Pancreas (tissue), 10 donors: ENCODE measurements at regions not wholly inside any gene's neighbourhood (a gene's known extent, or its start where the extent isn't known, plus 50 kb on each side); places are given as distances from the start of the nearest gene placed in this dataset.

Experiments used
- ATAC-seq, 4 donors: fragments of 200-7000 bp; cut with Tn5 transposase; one replicate each; pipeline versions ENCODE4 v1.8.0 to v1.9.1; 2020; ENCODE audit warnings: mild to moderate bottlenecking in 4 of 4, moderate library complexity in 4 of 4
- DNase-seq, 6 donors: peaks; one replicate each; pipeline ENCODE4 v3.0.0-alpha.2; 2020
- FAIRE-seq: peaks from 2 replicates; lab custom pipeline; 2012; peaks lifted over from hg19 to GRCh38; lab: Jason Lieb, UNC
- H3K27ac ChIP-seq, 4 donors: fragments of 200-600 bp; sonication (generic); 1 replicate in 3 of 4; 2 replicates in 1 of 4; pipeline versions ENCODE4 v1.5.0 to v1.8.0; 2020
- H3K27me3 ChIP-seq, 4 donors: fragments of 200-600 bp; one replicate each; pipeline ENCODE4 v1.8.0; 2021
- H3K36me3 ChIP-seq, 3 donors: fragments of 200-600 bp; sonication (generic) in 1 of 3; one replicate each; pipeline versions ENCODE4 v1.5.0 to v1.8.0; 2020 to 2021
- H3K4me1 ChIP-seq, 3 donors: fragments of 200-600 bp; one replicate each; pipeline ENCODE4 v1.8.0; 2021
- H3K4me3 ChIP-seq, 4 donors: fragments of 200-600 bp; sonication (generic) in 2 of 4; one replicate each; pipeline versions ENCODE4 v1.5.0 to v1.8.0; 2020 to 2021
- H3K9me3 ChIP-seq, 4 donors: fragments of 200-600 bp; one replicate each; pipeline ENCODE4 v1.8.0; 2021
- CTCF ChIP-seq, 4 donors: fragments of 200-600 bp; sonication (generic) in 3 of 4; IDR thresholded peaks; one replicate each; pipeline versions ENCODE4 v1.5.0 to v1.8.0; 2021; ENCODE audit warnings: antibody characterized with exemption in 4 of 4
- WGBS, 2 donors: extraction: QIAGEN DNeasy Blood & Tissue Kit; methylation state at CpG; one replicate each; pipeline ENCODE4 v1.1.7; 2013; 5-methylcytosine and 5-hydroxymethylcytosine counted together
- intact Hi-C, 3 donors: fragments of 100-400 bp; cut with DNase I; formaldehyde crosslinking; loops; one replicate each; pipeline versions ENCODE4 v1.11.1 to v1.14.2; 2022
- donor health status: healthy with polysubstance abuse.
- donor health status: DM: no; HTN: no; CAD: no; lungs with moderate emphysema.
- donor health status: DM: no; HTN: no; CAD: no.
- donor health status: control.
- donor health status: control.
- donor health status: Bipolar disorder and iron deficiency.
- donor health status: DM: yes; HTN: yes; CAD: no.
- donor health status: DM: no; HTN: no; CAD: no.
- donor health status: DM: no; HTN: no; CAD: no.
- donor health status: DM: yes; HTN: yes; CAD: no.

GRCh38 chr6:4192173-4192572 is 56.8 kb upstream of the ECI2 start:
- TF ChIP-seq CTCF (IDR thresholded peaks at IDR 0.05) = no peak
- Histone ChIP-seq H3K36me3 (no peaks in the 10 kb centered on the region), H3K27me3 (no peaks in the 10 kb centered on the region), H3K27ac (no peak overlapping the region), H3K9me3 (no peaks in the 10 kb centered on the region), H3K4me3 (no peak overlapping the region), H3K4me1 (no peaks in the 10 kb centered on the region)
- no peak for DNase-seq
- FAIRE-seq = no peak
- intact Hi-C loops = no loop called here
- no peak for ATAC-seq
- WGBS, 2 donors = 93 to 100% methylated on average over 1 of the region's 1 CpG

GRCh38 chr6:4191271-4191721 is 55.9 kb upstream of the ECI2 start:
- Histone ChIP-seq H3K27me3 (no peaks in the 10 kb centered on the region), H3K4me3 (no peak overlapping the region), H3K27ac (no peak overlapping the region), H3K4me1 (no peaks in the 10 kb centered on the region), H3K36me3 (no peaks in the 10 kb centered on the region), H3K9me3 (no peaks in the 10 kb centered on the region)
- peak in 1 of 6 donors; percentile 55 for DNase-seq
- 97% methylated on average over 27 of the region's 27 CpGs for WGBS, 2 donors
- TF ChIP-seq CTCF (IDR thresholded peaks at IDR 0.05) = no peak
- intact Hi-C loops = no loop called here
- FAIRE-seq = no peak
- no peak for ATAC-seq

DNA sequence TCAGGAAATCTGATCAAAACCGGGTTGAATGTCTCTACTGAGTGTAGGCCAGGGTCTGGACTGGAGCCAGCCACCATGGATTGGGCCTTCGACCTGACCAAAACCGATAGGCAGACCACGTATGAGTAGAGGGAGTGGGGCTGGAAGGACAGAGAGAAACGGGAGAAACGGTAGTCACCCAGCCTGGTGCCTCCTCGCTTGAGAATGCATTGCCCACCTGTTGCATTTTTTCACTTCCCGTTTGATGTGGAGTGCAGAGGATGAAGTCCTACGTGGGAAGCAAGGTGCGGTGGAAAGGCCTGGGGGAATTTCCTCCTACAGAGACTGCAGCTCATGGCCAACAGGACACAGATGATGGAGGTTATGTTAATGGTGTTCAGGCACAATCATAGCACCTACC is 53.9 kb upstream of the ECI2 start:
- H3K4me1 ChIP-seq = no peaks in the 10 kb centered on the region
- H3K36me3 ChIP-seq = no peaks in the 10 kb centered on the region
- H3K27me3 ChIP-seq = no peaks in the 10 kb centered on the region
- intact Hi-C loops = no loop called here
- no peak overlapping the region for H3K4me3 ChIP-seq
- no peak for DNase-seq
- no peak for ATAC-seq
- H3K9me3 ChIP-seq = no peaks in the 10 kb centered on the region
- no peak for FAIRE-seq
- 84 to 88% methylated on average over 10 of the region's 10 CpGs for WGBS, 2 donors
- no peak for TF ChIP-seq CTCF (IDR thresholded peaks at IDR 0.05)
- H3K27ac ChIP-seq = no peak overlapping the region

GRCh38 chr6:4188801-4189200 is 53.4 kb upstream of the ECI2 start:
- ATAC-seq (no peak), DNase-seq (no peak), FAIRE-seq (no peak)
- Histone ChIP-seq H3K4me3 (no peak overlapping the region), H3K36me3 (no peaks in the 10 kb centered on the region), H3K4me1 (no peaks in the 10 kb centered on the region), H3K27me3 (no peaks in the 10 kb centered on the region), H3K27ac (no peak overlapping the region), H3K9me3 (no peaks in the 10 kb centered on the region)
- 92 to 93% methylated on average over 25 of the region's 25 CpGs for WGBS, 2 donors
- intact Hi-C loops = no loop called here
- no peak for TF ChIP-seq CTCF (IDR thresholded peaks at IDR 0.05)

GRCh38 chr6:4187480-4187879 is 52.1 kb upstream of the ECI2 start:
- Histone ChIP-seq H3K27me3 (no peaks in the 10 kb centered on the region), H3K4me3 (no peak overlapping the region), H3K9me3 (no peaks in the 10 kb centered on the region), H3K4me1 (no peaks in the 10 kb centered on the region), H3K36me3 (no peaks in the 10 kb centered on the region), H3K27ac (no peak overlapping the region)
- DNase-seq (no peak), FAIRE-seq (no peak), ATAC-seq (no peak)
- intact Hi-C loops = no loop called here
- no peak for TF ChIP-seq CTCF (IDR thresholded peaks at IDR 0.05)
- 70 to 71% methylated on average over 2 of the region's 2 CpGs for WGBS, 2 donors
